WTC11 (cell line): ENCODE measurements at regions not wholly inside any gene's neighbourhood (a gene's known extent, or its start where the extent isn't known, plus 50 kb on each side); places are given as distances from the start of the nearest gene placed in this dataset.

Source experiments
- ATF2 ChIP-seq: sonication (generic); formaldehyde crosslinking; IDR thresholded peaks from 2 replicates; pipeline ENCODE4 v1.8.1; 2022; ENCODE audit warnings: low read depth, missing genetic modification reagents, borderline replicate concordance
- E2F5 ChIP-seq: sonication (generic); formaldehyde crosslinking; IDR thresholded peaks from 2 replicates; pipeline ENCODE4 v1.8.1; 2022; ENCODE audit warnings: mild to moderate bottlenecking, moderate library complexity, missing genetic modification reagents
- GABPB1 ChIP-seq: sonication (generic); formaldehyde crosslinking; IDR thresholded peaks from 2 replicates; pipeline ENCODE4 v1.8.1; 2023; ENCODE audit warnings: mild to moderate bottlenecking, missing genetic modification reagents
- NR1H2 ChIP-seq: sonication (generic); formaldehyde crosslinking; IDR thresholded peaks from 2 replicates; pipeline ENCODE4 v1.9.0; 2021; ENCODE audit warnings: mild to moderate bottlenecking, moderate library complexity, missing genetic modification reagents
- SP1 ChIP-seq: sonication (generic); formaldehyde crosslinking; conservative IDR thresholded peaks from 2 replicates; pipeline ENCODE4 v1.8.1; 2022; ENCODE audit warnings: missing genetic modification reagents
- ZBTB21 ChIP-seq: sonication (generic); formaldehyde crosslinking; IDR thresholded peaks from 2 replicates; pipeline ENCODE4 v1.8.1; 2023; ENCODE audit warnings: mild to moderate bottlenecking, missing genetic modification reagents, borderline replicate concordance
- ZNF138 ChIP-seq: sonication (generic); formaldehyde crosslinking; conservative IDR thresholded peaks from 2 replicates; pipeline ENCODE4 v1.8.1; 2022; ENCODE audit warnings: mild to moderate bottlenecking, moderate library complexity, missing genetic modification reagents
- ZNF423 ChIP-seq: fragments of 250-450 bp; sonication (Bioruptor Pico); IDR thresholded peaks from 2 replicates; pipeline ENCODE4 v2.1.2; 2022; ENCODE audit warnings: mild to moderate bottlenecking, moderate library complexity
- TF ChIP-seq, protein P1 (sequence below): fragments of 200-600 bp; IDR thresholded peaks from 2 replicates; pipeline ENCODE4 v1.8.0; 2022; ENCODE audit warnings: antibody characterized with exemption
- TF ChIP-seq, protein P2 (sequence below): sonication (generic); formaldehyde crosslinking; IDR thresholded peaks from 2 replicates; pipeline ENCODE4 v1.8.0; 2022; ENCODE audit warnings: mild to moderate bottlenecking, missing genetic modification reagents
- TF ChIP-seq, protein P3 (sequence below): sonication (generic); formaldehyde crosslinking; conservative IDR thresholded peaks from 2 replicates; pipeline ENCODE4 v1.8.1; 2022; ENCODE audit warnings: mild to moderate bottlenecking, missing genetic modification reagents
- TF ChIP-seq, protein P4 (sequence below): sonication (generic); formaldehyde crosslinking; IDR thresholded peaks from 2 replicates; pipeline ENCODE4 v1.8.1; 2023; ENCODE audit warnings: mild to moderate bottlenecking, missing genetic modification reagents, moderate library complexity

GRCh38 chr16:64434526-64435069 is 687.3 kb downstream of the CDH11 start:
- TF ChIP-seq, protein P1, sequence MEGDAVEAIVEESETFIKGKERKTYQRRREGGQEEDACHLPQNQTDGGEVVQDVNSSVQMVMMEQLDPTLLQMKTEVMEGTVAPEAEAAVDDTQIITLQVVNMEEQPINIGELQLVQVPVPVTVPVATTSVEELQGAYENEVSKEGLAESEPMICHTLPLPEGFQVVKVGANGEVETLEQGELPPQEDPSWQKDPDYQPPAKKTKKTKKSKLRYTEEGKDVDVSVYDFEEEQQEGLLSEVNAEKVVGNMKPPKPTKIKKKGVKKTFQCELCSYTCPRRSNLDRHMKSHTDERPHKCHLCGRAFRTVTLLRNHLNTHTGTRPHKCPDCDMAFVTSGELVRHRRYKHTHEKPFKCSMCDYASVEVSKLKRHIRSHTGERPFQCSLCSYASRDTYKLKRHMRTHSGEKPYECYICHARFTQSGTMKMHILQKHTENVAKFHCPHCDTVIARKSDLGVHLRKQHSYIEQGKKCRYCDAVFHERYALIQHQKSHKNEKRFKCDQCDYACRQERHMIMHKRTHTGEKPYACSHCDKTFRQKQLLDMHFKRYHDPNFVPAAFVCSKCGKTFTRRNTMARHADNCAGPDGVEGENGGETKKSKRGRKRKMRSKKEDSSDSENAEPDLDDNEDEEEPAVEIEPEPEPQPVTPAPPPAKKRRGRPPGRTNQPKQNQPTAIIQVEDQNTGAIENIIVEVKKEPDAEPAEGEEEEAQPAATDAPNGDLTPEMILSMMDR: no peak
- TF ChIP-seq ZNF423 (CRISPR knock-in tag) (no peak), ATF2 (CRISPR knock-in tag) (no peak), ZNF138 (CRISPR knock-in tag) (no peak), NR1H2 (CRISPR knock-in tag) (no peak), SP1 (no peak), GABPB1 (no peak), ZBTB21 (no peak), E2F5 (CRISPR knock-in tag) (no peak)
- TF ChIP-seq, protein P2, sequence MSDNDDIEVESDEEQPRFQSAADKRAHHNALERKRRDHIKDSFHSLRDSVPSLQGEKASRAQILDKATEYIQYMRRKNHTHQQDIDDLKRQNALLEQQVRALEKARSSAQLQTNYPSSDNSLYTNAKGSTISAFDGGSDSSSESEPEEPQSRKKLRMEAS (CRISPR knock-in tag): no peak
- TF ChIP-seq, protein P3, sequence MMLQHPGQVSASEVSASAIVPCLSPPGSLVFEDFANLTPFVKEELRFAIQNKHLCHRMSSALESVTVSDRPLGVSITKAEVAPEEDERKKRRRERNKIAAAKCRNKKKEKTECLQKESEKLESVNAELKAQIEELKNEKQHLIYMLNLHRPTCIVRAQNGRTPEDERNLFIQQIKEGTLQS (CRISPR knock-in tag): no peak
- TF ChIP-seq, protein P4, sequence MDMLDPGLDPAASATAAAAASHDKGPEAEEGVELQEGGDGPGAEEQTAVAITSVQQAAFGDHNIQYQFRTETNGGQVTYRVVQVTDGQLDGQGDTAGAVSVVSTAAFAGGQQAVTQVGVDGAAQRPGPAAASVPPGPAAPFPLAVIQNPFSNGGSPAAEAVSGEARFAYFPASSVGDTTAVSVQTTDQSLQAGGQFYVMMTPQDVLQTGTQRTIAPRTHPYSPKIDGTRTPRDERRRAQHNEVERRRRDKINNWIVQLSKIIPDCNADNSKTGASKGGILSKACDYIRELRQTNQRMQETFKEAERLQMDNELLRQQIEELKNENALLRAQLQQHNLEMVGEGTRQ (CRISPR knock-in tag): no peak
